SKM-1 (cell line): ENCODE measurements at regions not wholly inside any gene's neighbourhood (a gene's known extent, or its start where the extent isn't known, plus 50 kb on each side); places are given as distances from the start of the nearest gene placed in this dataset.
"Not testable (repeated sequence)": the region's sequence is repeated elsewhere in the genome, so short reads cannot be mapped to it uniquely, and the experiment has no call there.

ENCODE experiments used
- DNase-seq: peaks from one replicate; lab custom pipeline; 2025; ENCODE audit not compliant: unreplicated experiment; lab: John Stamatoyannopoulos, UW

- DNase-seq = no peak
These were observed 54.7 kb upstream of the NRIP1 start for GRCh38 chr21:15119486-15119885.

- DNase-seq = no peak
These were observed 56.4 kb upstream of the NRIP1 start for GRCh38 chr21:15121097-15121654.

- DNase-seq = no peak
These were observed 56.9 kb upstream of the NRIP1 start for GRCh38 chr21:15121655-15122120.

- no peak for DNase-seq
These were observed 57.4 kb upstream of the NRIP1 start for GRCh38 chr21:15122241-15122640.

GRCh38 chr21:15124731-15125130, 59.9 kb upstream of the NRIP1 start:
- DNase-seq = no peak

DNA sequence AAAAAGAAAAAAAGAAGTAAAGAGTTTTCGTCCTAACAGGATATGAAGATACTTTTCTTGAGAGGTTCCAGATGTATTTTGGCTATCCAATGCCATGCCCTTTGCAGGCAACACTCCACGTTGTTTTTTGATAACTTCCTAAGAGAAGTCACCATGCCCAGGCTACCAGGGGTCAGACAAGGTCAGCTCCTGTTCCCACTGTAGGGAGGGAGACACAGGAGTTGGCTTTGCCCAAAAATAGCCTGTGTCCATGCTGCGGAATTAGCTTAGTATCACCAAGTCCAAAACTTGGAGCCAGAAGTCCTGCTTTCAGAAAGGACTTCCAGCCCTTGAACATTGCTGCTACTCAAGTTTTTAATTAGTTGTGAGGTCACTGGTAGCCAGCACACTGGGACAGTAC, 62.1 kb upstream of the NRIP1 start:
- no peak for DNase-seq

DNA sequence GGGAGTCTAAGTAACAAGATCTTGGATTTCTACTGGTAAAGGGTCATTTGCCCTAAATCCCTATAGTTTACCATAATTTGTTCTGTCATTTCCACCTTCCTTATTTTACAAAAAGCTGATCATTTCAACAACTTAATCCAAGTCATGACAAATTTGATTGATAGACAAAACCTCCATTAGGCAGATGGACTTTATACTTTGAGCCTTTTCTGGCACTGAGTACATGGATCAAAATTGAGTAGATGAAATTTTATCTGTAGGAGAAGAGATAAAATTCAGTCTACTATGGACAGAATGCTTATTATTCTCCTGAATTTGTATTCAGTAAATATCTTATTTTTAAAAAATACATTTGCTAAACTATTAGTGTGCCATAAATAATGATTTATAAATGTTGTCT, 62.6 kb upstream of the NRIP1 start:
- DNase-seq = no peak

GRCh38 chr21:15128267-15128666, 63.5 kb upstream of the NRIP1 start:
- DNase-seq = no peak

DNA sequence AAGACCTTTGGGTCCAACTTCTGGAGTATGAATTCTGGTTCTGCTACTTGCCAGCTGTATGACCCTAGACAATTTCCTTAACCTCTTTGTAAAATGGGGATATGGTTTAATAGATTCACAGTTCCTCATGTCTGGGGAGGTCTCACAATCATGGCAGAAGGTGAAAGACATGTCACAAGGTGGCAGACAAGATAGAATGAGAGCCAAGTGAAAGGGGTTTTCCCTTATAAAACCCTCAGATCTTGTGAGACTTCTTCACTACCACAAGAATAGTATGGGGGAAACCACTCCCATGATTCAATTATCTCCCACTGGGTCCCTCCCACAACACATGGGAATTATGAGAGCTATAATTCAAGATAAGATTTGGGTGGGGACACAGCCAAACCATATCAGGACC, 63.9 kb upstream of the NRIP1 start:
- DNase-seq = not testable (repeated sequence)

GRCh38 chr21:15130326-15130725, 65.5 kb upstream of the NRIP1 start:
- no peak for DNase-seq

DNA sequence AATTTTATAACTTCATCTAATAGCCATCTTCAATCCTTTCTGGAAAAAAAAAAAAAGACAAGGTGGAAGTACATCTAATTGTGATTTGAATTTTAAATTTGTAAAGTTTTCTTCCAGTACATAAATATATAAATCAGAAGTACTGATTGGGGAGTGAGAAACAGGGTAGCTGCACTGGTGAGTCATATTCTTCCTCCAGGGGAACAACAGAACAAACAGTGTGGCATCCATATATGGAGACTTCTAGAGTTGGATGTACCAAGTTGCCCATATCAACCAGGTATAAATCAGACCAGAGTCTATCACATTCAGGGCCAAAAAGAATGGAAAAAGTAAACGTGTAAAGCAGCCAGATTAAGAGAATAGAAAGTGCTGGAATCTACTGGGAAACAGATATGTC, 66.0 kb upstream of the NRIP1 start:
- DNase-seq = no peak

DNA sequence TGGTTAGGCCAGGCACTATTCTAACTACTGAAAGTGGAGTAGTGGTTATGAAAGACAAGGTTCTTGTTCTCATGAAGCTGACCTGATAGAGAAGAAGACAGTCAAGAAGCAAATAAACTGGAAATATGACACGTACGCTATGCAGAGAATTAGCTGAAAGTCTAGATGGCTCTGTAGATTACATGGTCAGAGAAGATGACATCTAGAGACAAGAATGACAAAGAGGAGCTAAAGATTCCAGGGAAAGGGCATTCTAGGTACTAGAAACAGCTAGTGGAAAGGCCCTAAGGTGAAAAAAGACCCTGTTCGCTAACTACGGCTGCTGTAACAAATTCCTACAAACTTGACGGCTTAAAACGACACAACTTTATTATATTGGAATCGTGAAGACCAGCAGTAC, 68.0 kb upstream of the NRIP1 start:
- DNase-seq = no peak

- no peak for DNase-seq
These were observed 70.1 kb upstream of the NRIP1 start for GRCh38 chr21:15134701-15135470.

DNA sequence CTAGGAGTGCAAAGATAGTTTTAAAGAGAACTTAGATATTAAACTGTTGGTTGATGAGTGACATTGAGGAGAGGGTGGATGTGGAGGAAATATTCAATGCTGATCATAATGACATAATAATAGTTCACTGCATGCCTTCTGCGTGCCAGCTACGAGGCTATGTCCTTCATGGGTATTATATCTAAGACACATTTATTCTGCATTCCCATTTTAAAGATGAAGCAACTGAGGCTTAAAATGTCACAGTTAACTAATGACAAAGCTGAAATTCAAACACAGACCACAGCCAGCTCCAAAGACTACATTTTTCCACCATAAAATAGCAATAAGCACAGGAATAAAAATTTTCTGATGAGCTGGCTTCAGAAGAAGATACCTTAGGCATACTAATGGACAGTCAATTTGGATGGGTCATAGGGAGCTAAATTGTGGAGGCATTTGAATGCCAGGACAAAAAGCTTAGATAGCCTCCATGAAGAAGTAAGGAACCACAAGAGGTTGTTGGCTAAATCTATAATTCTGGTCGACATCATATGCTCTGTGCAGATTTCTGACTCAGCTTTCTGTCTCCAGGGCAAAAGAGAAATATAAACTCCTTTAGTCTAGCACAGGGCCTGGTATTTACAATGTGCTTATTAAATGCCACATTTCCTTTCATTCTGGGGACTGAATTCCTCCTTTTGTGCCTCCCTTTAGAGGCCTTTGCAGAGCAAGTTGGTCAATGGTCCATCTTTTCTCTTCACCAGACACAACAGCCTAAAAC, 71.2 kb upstream of the NRIP1 start:
- no peak for DNase-seq

- DNase-seq = no peak
These were observed 73.7 kb upstream of the NRIP1 start for GRCh38 chr21:15138490-15138889.

GRCh38 chr21:15139898-15140297, 75.1 kb upstream of the NRIP1 start:
- no peak for DNase-seq

DNA sequence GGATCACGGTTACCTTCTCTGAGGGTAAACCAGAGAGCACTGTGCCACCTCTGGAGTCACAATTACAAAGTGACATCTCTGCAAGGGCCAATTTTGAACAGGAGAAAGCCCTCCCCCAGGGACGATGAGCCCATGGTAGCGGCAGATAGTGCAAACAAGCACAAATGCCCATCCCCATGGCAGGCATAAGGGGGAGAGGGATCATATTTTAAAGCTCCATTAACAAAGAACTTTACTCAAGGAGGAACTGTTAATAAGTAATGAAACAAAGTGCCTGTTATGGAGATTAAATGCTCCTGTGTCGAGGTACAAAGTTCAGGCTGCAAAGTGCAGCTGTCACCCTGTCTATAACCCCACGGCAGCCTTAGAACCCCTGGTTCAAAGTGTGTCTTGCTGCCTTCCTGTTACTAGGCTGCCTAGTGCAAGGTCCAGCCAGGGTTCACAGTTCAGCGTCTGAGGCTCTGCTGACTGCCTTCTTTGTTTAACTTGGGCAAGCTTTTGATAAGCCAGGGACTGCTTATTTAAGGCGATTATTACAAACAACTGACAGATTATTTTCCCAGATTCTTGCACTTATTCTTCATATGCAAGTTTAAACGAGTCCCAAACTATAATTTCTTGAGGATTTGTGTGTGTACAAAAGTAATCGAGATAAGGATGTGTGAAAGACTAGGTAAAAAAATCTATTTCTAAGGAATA, 75.7 kb upstream of the NRIP1 start:
- no peak for DNase-seq

GRCh38 chr21:15141261-15141970, 76.6 kb upstream of the NRIP1 start:
- DNase-seq = no peak

DNA sequence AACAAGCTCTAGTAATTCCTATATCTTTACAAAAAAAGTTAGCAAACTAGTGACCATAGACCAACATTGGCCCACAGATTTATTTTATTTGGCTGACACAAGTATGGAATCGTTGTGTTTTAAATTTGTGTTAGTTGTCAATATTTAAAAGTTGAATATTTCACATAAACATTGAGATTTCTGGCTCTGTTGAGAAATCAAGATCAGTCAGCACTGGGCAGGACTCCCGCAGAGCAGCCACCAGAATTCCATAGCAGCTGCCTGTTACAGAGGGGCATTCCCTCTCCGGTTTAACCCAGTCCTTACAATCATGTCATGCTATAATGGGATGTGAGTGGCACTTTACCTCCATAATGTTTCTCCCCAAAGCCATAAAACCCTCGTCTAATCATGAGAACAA, 79.2 kb upstream of the NRIP1 start:
- no peak for DNase-seq

DNA sequence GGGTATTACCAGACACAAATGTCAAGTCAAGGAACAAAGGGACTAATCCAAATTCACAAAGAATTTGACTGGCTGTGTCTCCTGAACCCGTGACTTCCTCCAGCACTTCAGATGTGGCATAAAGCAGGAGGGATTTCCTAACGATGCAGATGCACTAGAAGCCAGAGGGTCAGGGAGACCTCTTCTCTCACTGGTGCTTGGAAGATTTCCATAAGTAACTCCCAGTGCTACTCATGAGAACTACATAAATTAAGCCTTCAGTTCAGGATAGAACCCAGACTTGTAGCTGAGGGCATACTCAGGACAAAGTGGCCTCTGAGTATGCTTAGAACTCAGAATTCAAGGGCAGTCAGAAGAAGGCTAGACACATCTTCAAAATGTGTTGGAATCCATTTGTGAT, 83.6 kb upstream of the NRIP1 start:
- DNase-seq = no peak
